WTC11 (cell line): ENCODE measurements at regions not wholly inside any gene's neighbourhood (a gene's known extent, or its start where the extent isn't known, plus 50 kb on each side); places are given as distances from the start of the nearest gene placed in this dataset.

Experiments used
- ATAC-seq: fragments of 200-7000 bp; cut with Tn5 transposase; 2 replicates; pipeline ENCODE4 v1.10.0; 2021; ENCODE audit warnings: mild to moderate bottlenecking, moderate library complexity
- CTCF ChIA-PET: fragments of 300-600 bp; sonication (Branson Sonifier 250); formaldehyde crosslinking; loops from one replicate; lab custom pipeline; 2021; ENCODE audit warnings: antibody characterized with exemption; lab: Charles Lee
- POLR2A ChIA-PET: fragments of 350-600 bp; sonication (Branson Sonifier 250); formaldehyde crosslinking; loops from one replicate; lab custom pipeline; 2021; ENCODE audit warnings: antibody characterized with exemption; lab: Charles Lee
- DNase-seq: peaks from one replicate; pipeline ENCODE4 v3.0.0; 2021; ENCODE audit warnings: low spot score
- H3K27ac Mint-ChIP-seq: 2 replicates; pipeline ENCODE4 v1.8.0; 2021; ENCODE audit warnings: mixed read lengths
- H3K27me3 Mint-ChIP-seq: 2 replicates; pipeline ENCODE4 v1.8.0; 2021; ENCODE audit warnings: low read depth, mild to moderate bottlenecking, moderate library complexity, mixed read lengths
- H3K36me3 Mint-ChIP-seq: 2 replicates; pipeline ENCODE4 v1.8.0; 2021; ENCODE audit warnings: mixed read lengths
- H3K4me1 Mint-ChIP-seq: 2 replicates; pipeline ENCODE4 v1.8.0; 2022; ENCODE audit warnings: mixed read lengths
- H3K4me3 Mint-ChIP-seq: 2 replicates; pipeline ENCODE4 v1.8.0; 2021; ENCODE audit warnings: mild to moderate bottlenecking, moderate library complexity, mixed read lengths
- H3K9me3 Mint-ChIP-seq: 2 replicates; pipeline ENCODE4 v1.8.0; 2021; ENCODE audit warnings: mixed read lengths
- ERG ChIP-seq: fragments of 250-450 bp; sonication (Bioruptor Pico); IDR thresholded peaks from 2 replicates; pipeline ENCODE4 v1.8.0; 2021; ENCODE audit warnings: mild to moderate bottlenecking
- ESRRA ChIP-seq: sonication (generic); formaldehyde crosslinking; IDR thresholded peaks from 2 replicates; pipeline ENCODE4 v1.8.1; 2022; ENCODE audit warnings: mild to moderate bottlenecking, missing genetic modification reagents, borderline replicate concordance
- FOXP4 ChIP-seq: sonication (generic); formaldehyde crosslinking; IDR thresholded peaks from 2 replicates; pipeline ENCODE4 v1.8.0; 2022; ENCODE audit warnings: mild to moderate bottlenecking, missing genetic modification reagents
- HMGA2 ChIP-seq: fragments of 250-450 bp; sonication (Bioruptor Pico); IDR thresholded peaks from 2 replicates; pipeline ENCODE4 v1.4.0; 2021; ENCODE audit warnings: mild to moderate bottlenecking, moderate library complexity
- NFATC4 ChIP-seq: fragments of 250-450 bp; sonication (Bioruptor Pico); IDR thresholded peaks from 2 replicates; pipeline ENCODE4 v1.9.0; 2021; ENCODE audit warnings: mild to moderate bottlenecking
- NFYB ChIP-seq: sonication (generic); formaldehyde crosslinking; conservative IDR thresholded peaks from 2 replicates; pipeline ENCODE4 v1.8.0; 2022; ENCODE audit warnings: low read depth, missing genetic modification reagents
- RELA ChIP-seq: sonication (generic); formaldehyde crosslinking; IDR thresholded peaks from 2 replicates; pipeline ENCODE4 v1.8.1; 2022; ENCODE audit warnings: missing genetic modification reagents, mild to moderate bottlenecking, borderline replicate concordance
- RORB ChIP-seq: fragments of 250-450 bp; sonication (Bioruptor Pico); IDR thresholded peaks from 2 replicates; pipeline ENCODE4 v1.9.0; 2021; ENCODE audit warnings: mild to moderate bottlenecking
- SMAD4 ChIP-seq: sonication (generic); formaldehyde crosslinking; IDR thresholded peaks from 2 replicates; pipeline ENCODE4 v1.8.0; 2022; ENCODE audit warnings: mild to moderate bottlenecking, missing genetic modification reagents
- STAT6 ChIP-seq: sonication (generic); formaldehyde crosslinking; conservative IDR thresholded peaks from 2 replicates; pipeline ENCODE4 v1.8.1; 2023; ENCODE audit warnings: mild to moderate bottlenecking, low read depth, missing genetic modification reagents, moderate library complexity
- TP53 ChIP-seq: sonication (generic); formaldehyde crosslinking; IDR thresholded peaks from 2 replicates; pipeline ENCODE4 v1.8.1; 2023; ENCODE audit warnings: mild to moderate bottlenecking, missing genetic modification reagents
- ZNF138 ChIP-seq: sonication (generic); formaldehyde crosslinking; conservative IDR thresholded peaks from 2 replicates; pipeline ENCODE4 v1.8.1; 2022; ENCODE audit warnings: mild to moderate bottlenecking, moderate library complexity, missing genetic modification reagents
- ZNF263 ChIP-seq: sonication (generic); formaldehyde crosslinking; IDR thresholded peaks from 2 replicates; pipeline ENCODE4 v1.8.1; 2022; ENCODE audit warnings: low read depth, mild to moderate bottlenecking, moderate library complexity, missing genetic modification reagents
- ZNF416 ChIP-seq: fragments of 250-450 bp; sonication (Bioruptor Pico); IDR thresholded peaks from 2 replicates; pipeline ENCODE4 v1.9.0; 2021; ENCODE audit warnings: mild to moderate bottlenecking, inconsistent platforms
- ZNF671 ChIP-seq: fragments of 250-450 bp; sonication (Bioruptor Pico); IDR thresholded peaks from 2 replicates; pipeline ENCODE4 v1.8.0; 2021; ENCODE audit warnings: mild to moderate bottlenecking
- TF ChIP-seq, protein P1 (sequence below): sonication (generic); formaldehyde crosslinking; IDR thresholded peaks from 2 replicates; pipeline ENCODE4 v1.8.1; 2023; ENCODE audit warnings: mild to moderate bottlenecking, missing genetic modification reagents
- TF ChIP-seq, protein P2 (sequence below): sonication (generic); formaldehyde crosslinking; IDR thresholded peaks from 2 replicates; pipeline ENCODE4 v1.8.0; 2022; ENCODE audit warnings: missing genetic modification reagents
- TF ChIP-seq, protein P3 (sequence below): sonication (generic); formaldehyde crosslinking; IDR thresholded peaks from 2 replicates; pipeline ENCODE4 v1.8.1; 2022; ENCODE audit warnings: missing genetic modification reagents, borderline replicate concordance

- no peak for TF ChIP-seq TP53 (CRISPR knock-in tag)
- TF ChIP-seq HMGA2 (CRISPR knock-in tag) = no peak
- no peak for TF ChIP-seq NFYB (CRISPR knock-in tag)
- no peak for TF ChIP-seq ZNF263
- TF ChIP-seq ZNF138 = no peak
- TF ChIP-seq, all 79 proteins: peak for 0
These were observed 246.3 kb downstream of the KCNC2 start (continued) for GRCh38 chr12:74963304-74963703.

GRCh38 chr12:74963867-74964331 is 245.7 kb downstream of the KCNC2 start:
- ATAC-seq = no peak
- TF ChIP-seq RELA (no peak), NFYB (CRISPR knock-in tag) (no peak), RORB (CRISPR knock-in tag) (no peak), FOXP4 (CRISPR knock-in tag) (no peak), SMAD4 (CRISPR knock-in tag) (no peak), ZNF263 (no peak), ERG (CRISPR knock-in tag) (no peak), STAT6 (CRISPR knock-in tag) (no peak), NFATC4 (CRISPR knock-in tag) (no peak), TP53 (CRISPR knock-in tag) (no peak), ZNF416 (CRISPR knock-in tag) (no peak), ESRRA (no peak), ZNF671 (CRISPR knock-in tag) (no peak)
- TF ChIP-seq, protein P1, sequence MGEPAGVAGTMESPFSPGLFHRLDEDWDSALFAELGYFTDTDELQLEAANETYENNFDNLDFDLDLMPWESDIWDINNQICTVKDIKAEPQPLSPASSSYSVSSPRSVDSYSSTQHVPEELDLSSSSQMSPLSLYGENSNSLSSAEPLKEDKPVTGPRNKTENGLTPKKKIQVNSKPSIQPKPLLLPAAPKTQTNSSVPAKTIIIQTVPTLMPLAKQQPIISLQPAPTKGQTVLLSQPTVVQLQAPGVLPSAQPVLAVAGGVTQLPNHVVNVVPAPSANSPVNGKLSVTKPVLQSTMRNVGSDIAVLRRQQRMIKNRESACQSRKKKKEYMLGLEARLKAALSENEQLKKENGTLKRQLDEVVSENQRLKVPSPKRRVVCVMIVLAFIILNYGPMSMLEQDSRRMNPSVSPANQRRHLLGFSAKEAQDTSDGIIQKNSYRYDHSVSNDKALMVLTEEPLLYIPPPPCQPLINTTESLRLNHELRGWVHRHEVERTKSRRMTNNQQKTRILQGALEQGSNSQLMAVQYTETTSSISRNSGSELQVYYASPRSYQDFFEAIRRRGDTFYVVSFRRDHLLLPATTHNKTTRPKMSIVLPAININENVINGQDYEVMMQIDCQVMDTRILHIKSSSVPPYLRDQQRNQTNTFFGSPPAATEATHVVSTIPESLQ = no peak
- TF ChIP-seq, protein P2, sequence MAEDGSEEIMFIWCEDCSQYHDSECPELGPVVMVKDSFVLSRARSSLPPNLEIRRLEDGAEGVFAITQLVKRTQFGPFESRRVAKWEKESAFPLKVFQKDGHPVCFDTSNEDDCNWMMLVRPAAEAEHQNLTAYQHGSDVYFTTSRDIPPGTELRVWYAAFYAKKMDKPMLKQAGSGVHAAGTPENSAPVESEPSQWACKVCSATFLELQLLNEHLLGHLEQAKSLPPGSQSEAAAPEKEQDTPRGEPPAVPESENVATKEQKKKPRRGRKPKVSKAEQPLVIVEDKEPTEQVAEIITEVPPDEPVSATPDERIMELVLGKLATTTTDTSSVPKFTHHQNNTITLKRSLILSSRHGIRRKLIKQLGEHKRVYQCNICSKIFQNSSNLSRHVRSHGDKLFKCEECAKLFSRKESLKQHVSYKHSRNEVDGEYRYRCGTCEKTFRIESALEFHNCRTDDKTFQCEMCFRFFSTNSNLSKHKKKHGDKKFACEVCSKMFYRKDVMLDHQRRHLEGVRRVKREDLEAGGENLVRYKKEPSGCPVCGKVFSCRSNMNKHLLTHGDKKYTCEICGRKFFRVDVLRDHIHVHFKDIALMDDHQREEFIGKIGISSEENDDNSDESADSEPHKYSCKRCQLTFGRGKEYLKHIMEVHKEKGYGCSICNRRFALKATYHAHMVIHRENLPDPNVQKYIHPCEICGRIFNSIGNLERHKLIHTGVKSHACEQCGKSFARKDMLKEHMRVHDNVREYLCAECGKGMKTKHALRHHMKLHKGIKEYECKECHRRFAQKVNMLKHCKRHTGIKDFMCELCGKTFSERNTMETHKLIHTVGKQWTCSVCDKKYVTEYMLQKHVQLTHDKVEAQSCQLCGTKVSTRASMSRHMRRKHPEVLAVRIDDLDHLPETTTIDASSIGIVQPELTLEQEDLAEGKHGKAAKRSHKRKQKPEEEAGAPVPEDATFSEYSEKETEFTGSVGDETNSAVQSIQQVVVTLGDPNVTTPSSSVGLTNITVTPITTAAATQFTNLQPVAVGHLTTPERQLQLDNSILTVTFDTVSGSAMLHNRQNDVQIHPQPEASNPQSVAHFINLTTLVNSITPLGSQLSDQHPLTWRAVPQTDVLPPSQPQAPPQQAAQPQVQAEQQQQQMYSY (CRISPR knock-in tag) = no peak
- TF ChIP-seq, protein P3, sequence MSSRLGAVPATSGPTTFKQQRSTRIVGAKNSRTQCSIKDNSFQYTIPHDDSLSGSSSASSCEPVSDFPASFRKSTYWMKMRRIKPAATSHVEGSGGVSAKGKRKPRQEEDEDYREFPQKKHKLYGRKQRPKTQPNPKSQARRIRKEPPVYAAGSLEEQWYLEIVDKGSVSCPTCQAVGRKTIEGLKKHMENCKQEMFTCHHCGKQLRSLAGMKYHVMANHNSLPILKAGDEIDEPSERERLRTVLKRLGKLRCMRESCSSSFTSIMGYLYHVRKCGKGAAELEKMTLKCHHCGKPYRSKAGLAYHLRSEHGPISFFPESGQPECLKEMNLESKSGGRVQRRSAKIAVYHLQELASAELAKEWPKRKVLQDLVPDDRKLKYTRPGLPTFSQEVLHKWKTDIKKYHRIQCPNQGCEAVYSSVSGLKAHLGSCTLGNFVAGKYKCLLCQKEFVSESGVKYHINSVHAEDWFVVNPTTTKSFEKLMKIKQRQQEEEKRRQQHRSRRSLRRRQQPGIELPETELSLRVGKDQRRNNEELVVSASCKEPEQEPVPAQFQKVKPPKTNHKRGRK = no peak
- Mint-ChIP-seq H3K9me3 (no peaks in the 10 kb centered on the region), H3K27me3 (no peaks in the 10 kb centered on the region), H3K4me1 (no peaks in the 10 kb centered on the region), H3K27ac (no peak overlapping the region), H3K4me3 (no peak overlapping the region), H3K36me3 (no peaks in the 10 kb centered on the region)
- ChIA-PET CTCF (no interaction called here), POLR2A (no interaction called here)
- DNase-seq = no peak
